ENCODE measurements at regions not wholly inside any gene's neighbourhood (a gene's known extent, or its start where the extent isn't known, plus 50 kb on each side); places are given as distances from the start of the nearest gene placed in this dataset.

DNA sequence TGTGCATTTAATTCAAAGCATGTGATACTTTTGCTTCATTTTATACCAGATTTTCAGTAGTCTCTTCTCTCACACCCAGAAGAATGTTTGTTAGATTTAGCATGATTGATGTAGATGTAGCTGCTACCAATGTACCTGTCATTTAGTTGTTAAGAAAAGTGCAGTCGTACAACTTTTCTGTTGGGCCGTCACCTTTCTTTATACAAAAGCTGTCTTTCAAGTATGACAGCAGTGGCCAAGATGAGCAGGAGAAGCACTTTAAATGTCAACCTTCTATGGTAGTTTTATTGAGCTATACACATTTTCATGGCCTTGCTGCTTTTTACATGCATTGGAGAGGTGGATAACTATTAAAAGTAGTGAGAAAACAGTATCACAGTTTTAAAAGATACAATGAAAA is 77.7 kb upstream of the PTPRD start:
- BruUV-seq (replicated peaks): no TSS peak
- no peak overlapping the region for H3K27ac ChIP-seq (ENCODE audit: low read length)
- TF ChIP-seq, protein P1, sequence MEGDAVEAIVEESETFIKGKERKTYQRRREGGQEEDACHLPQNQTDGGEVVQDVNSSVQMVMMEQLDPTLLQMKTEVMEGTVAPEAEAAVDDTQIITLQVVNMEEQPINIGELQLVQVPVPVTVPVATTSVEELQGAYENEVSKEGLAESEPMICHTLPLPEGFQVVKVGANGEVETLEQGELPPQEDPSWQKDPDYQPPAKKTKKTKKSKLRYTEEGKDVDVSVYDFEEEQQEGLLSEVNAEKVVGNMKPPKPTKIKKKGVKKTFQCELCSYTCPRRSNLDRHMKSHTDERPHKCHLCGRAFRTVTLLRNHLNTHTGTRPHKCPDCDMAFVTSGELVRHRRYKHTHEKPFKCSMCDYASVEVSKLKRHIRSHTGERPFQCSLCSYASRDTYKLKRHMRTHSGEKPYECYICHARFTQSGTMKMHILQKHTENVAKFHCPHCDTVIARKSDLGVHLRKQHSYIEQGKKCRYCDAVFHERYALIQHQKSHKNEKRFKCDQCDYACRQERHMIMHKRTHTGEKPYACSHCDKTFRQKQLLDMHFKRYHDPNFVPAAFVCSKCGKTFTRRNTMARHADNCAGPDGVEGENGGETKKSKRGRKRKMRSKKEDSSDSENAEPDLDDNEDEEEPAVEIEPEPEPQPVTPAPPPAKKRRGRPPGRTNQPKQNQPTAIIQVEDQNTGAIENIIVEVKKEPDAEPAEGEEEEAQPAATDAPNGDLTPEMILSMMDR (IDR thresholded peaks at IDR 0.05): no peak
- TF ChIP-seq SIN3A (IDR thresholded peaks at IDR 0.05; ENCODE audit: borderline replicate concordance, insufficient read depth, low read depth, low read length): no peak
- TF ChIP-seq, protein P2, sequence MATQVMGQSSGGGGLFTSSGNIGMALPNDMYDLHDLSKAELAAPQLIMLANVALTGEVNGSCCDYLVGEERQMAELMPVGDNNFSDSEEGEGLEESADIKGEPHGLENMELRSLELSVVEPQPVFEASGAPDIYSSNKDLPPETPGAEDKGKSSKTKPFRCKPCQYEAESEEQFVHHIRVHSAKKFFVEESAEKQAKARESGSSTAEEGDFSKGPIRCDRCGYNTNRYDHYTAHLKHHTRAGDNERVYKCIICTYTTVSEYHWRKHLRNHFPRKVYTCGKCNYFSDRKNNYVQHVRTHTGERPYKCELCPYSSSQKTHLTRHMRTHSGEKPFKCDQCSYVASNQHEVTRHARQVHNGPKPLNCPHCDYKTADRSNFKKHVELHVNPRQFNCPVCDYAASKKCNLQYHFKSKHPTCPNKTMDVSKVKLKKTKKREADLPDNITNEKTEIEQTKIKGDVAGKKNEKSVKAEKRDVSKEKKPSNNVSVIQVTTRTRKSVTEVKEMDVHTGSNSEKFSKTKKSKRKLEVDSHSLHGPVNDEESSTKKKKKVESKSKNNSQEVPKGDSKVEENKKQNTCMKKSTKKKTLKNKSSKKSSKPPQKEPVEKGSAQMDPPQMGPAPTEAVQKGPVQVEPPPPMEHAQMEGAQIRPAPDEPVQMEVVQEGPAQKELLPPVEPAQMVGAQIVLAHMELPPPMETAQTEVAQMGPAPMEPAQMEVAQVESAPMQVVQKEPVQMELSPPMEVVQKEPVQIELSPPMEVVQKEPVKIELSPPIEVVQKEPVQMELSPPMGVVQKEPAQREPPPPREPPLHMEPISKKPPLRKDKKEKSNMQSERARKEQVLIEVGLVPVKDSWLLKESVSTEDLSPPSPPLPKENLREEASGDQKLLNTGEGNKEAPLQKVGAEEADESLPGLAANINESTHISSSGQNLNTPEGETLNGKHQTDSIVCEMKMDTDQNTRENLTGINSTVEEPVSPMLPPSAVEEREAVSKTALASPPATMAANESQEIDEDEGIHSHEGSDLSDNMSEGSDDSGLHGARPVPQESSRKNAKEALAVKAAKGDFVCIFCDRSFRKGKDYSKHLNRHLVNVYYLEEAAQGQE (IDR thresholded peaks at IDR 0.05; ENCODE audit: insufficient read depth in 1 of 2, low read depth in 2 of 2, low read length in 1 of 2): no peak
- TF ChIP-seq POLR2AphosphoS5 (IDR thresholded peaks at IDR 0.05; ENCODE audit: low read depth, low read length): no peak
- TF ChIP-seq TCF7L2 (IDR thresholded peaks at IDR 0.05; ENCODE audit: low read depth, low read length): no peak
- in situ Hi-C loops (cut with HindIII; ENCODE audit: low pct_unique_long_range_greater_than_20kb, low sequenced_read_pairs): no loop called here
- ChIA-PET CTCF (no interaction called here), POLR2A (no interaction called here)
- H3K36me3 ChIP-seq (ENCODE audit: control insufficient read depth, insufficient read depth, low read length): no peaks in the 10 kb centered on the region
- intact Hi-C loops (cut with micrococcal nuclease; ENCODE audit: unreplicated experiment): no loop called here
- no peaks in the 10 kb centered on the region for H3K4me1 ChIP-seq (ENCODE audit: control insufficient read depth, insufficient read depth, low read length)
- no peak overlapping the region for H3K4me3 ChIP-seq (ENCODE audit: low read depth in 2 of 2, low read length in 2 of 2)
- no peaks in the 10 kb centered on the region for H3K9me3 ChIP-seq (ENCODE audit: control insufficient read depth, insufficient read depth, low read depth, low read length)
- DNase-seq (ENCODE audit: low read depth, low spot score) (no peak), ATAC-seq (no peak)
- H3K27me3 ChIP-seq (ENCODE audit: control insufficient read depth, insufficient read depth, low read length): no peaks in the 10 kb centered on the region

DNA sequence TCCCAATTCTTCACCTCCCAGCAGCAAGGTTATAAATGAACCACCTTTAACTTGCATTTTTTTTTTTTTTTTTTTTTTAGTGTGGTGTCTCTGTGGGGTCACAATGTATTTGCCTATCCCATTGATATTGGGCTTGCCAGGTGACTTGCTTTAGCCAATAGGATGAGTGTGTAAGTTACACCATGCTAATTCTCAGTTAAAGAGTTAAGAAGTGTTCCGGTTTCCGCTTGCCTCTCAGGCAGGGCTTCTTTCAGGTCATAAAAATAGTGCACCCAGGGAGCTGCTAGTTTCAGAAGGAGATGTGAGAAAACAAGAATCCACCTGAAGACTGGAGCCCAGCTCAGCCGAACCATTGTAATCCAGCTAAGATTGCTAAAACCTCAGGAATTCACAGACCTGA is 84.2 kb upstream of the PTPRD start:
- no peak overlapping the region for H3K4me3 ChIP-seq (ENCODE audit: low read depth in 2 of 2, low read length in 2 of 2)
- POLR2A ChIA-PET: no interaction called here
- H3K36me3 ChIP-seq (ENCODE audit: control insufficient read depth, insufficient read depth, low read length): no peaks in the 10 kb centered on the region
- no TSS peak for BruUV-seq (replicated peaks)
- no peak overlapping the region for H3K27ac ChIP-seq (ENCODE audit: low read length)
- CTCF ChIA-PET: no interaction called here
- no peaks in the 10 kb centered on the region for H3K9me3 ChIP-seq (ENCODE audit: control insufficient read depth, insufficient read depth, low read depth, low read length)
- ATAC-seq: no peak
- TF ChIP-seq TCF7L2 (IDR thresholded peaks at IDR 0.05; ENCODE audit: low read depth, low read length): no peak
- TF ChIP-seq, protein P2 (IDR thresholded peaks at IDR 0.05; ENCODE audit: insufficient read depth in 1 of 2, low read depth in 2 of 2, low read length in 1 of 2): no peak
- no peak for TF ChIP-seq POLR2AphosphoS5 (IDR thresholded peaks at IDR 0.05; ENCODE audit: low read depth, low read length)
- TF ChIP-seq SIN3A (IDR thresholded peaks at IDR 0.05; ENCODE audit: borderline replicate concordance, insufficient read depth, low read depth, low read length): no peak
- no peak for DNase-seq (ENCODE audit: low read depth, low spot score)
- intact Hi-C loops (cut with micrococcal nuclease; ENCODE audit: unreplicated experiment) (no loop called here), in situ Hi-C loops (cut with HindIII; ENCODE audit: low pct_unique_long_range_greater_than_20kb, low sequenced_read_pairs) (no loop called here)
- no peaks in the 10 kb centered on the region for H3K4me1 ChIP-seq (ENCODE audit: control insufficient read depth, insufficient read depth, low read length)
- H3K27me3 ChIP-seq (ENCODE audit: control insufficient read depth, insufficient read depth, low read length): no peaks in the 10 kb centered on the region

Measured in Panc1 (cell line).